Spleen (tissue), 11 donors: ENCODE measurements at regions not wholly inside any gene's neighbourhood (a gene's known extent, or its start where the extent isn't known, plus 50 kb on each side); places are given as distances from the start of the nearest gene placed in this dataset.

Source experiments
- DNase-seq: peaks from one replicate; pipeline ENCODE4 v3.0.0-alpha.2; 2020
- H3K27ac ChIP-seq, 8 donors: fragments of 200-600 bp; sonication (generic) in 7 of 8; 1 replicate in 4 of 8; 2 replicates in 4 of 8; pipeline versions ENCODE4 v1.5.0 to v1.8.0; 2016 to 2021; ENCODE audit warnings: inconsistent platforms in 4 of 8, mild to moderate bottlenecking in 4 of 8, moderate library complexity in 1 of 8
- H3K27me3 ChIP-seq, 7 donors: fragments of 200-600 bp; sonication (generic) in 6 of 7; replicated peaks in 1 of 7; 1 replicate in 4 of 7; 2 replicates in 3 of 7; pipeline versions ENCODE4 v1.5.0 to v1.8.0; 2016 to 2021; ENCODE audit warnings: inconsistent platforms in 3 of 7, mild to moderate bottlenecking in 1 of 7
- H3K36me3 ChIP-seq, 6 donors: fragments of 200-600 bp; sonication (generic) in 5 of 6; 1 replicate in 4 of 6; 2 replicates in 2 of 6; pipeline versions ENCODE4 v1.5.0 to v1.8.0; 2016 to 2021; ENCODE audit warnings: inconsistent platforms in 2 of 6
- H3K4me1 ChIP-seq, 6 donors: fragments of 200-600 bp; sonication (generic) in 5 of 6; 1 replicate in 3 of 6; 2 replicates in 3 of 6; pipeline versions ENCODE4 v1.5.0 to v1.8.0; 2016 to 2021; ENCODE audit warnings: inconsistent platforms in 3 of 6
- H3K4me3 ChIP-seq, 8 donors: fragments of 200-600 bp; sonication (generic) in 7 of 8; 1 replicate in 4 of 8; 2 replicates in 4 of 8; pipeline versions ENCODE4 v1.5.0 to v1.8.0; 2016 to 2021; ENCODE audit warnings: inconsistent platforms in 4 of 8, mild to moderate bottlenecking in 4 of 8, moderate library complexity in 2 of 8
- H3K9me3 ChIP-seq, 8 donors: fragments of 200-600 bp; sonication (generic) in 7 of 8; 1 replicate in 4 of 8; 2 replicates in 4 of 8; pipeline versions ENCODE4 v1.5.0 to v1.8.0; 2016 to 2021; ENCODE audit warnings: inconsistent platforms in 4 of 8
- CTCF ChIP-seq, 11 experiments: fragments of 200-600 bp in 7 of 11; fragments of 450-650 bp in 4 of 11; sonication (generic) in 4 of 11; IDR thresholded peaks in 8 of 11; conservative IDR thresholded peaks in 3 of 11; 1 replicate in 7 of 11; 2 replicates in 4 of 11; pipeline versions ENCODE4 v1.4.0 to v1.8.0; 2016 to 2021; ENCODE audit warnings: antibody characterized with exemption in 11 of 11, inconsistent platforms in 4 of 11, mild to moderate bottlenecking in 1 of 11
- POLR2A ChIP-seq, 3 donors: fragments of 450-650 bp; IDR thresholded peaks; one replicate each; pipeline ENCODE4 v1.5.1; 2017; ENCODE audit warnings: antibody characterized with exemption in 3 of 3, mild to moderate bottlenecking in 1 of 3
- POLR2AphosphoS5 ChIP-seq, 3 donors: sonication (generic); formaldehyde crosslinking; IDR thresholded peaks; one replicate each; pipeline ENCODE4 v1.5.1; 2017; ENCODE audit warnings: antibody characterized with exemption in 3 of 3
- WGBS, 5 donors: extraction: QIAGEN DNeasy Blood & Tissue Kit in 3 of 5; methylation state at CpG; one replicate each; pipeline versions ENCODE4 v1.1.5 to v1.1.7; 2013 to 2018; 5-methylcytosine and 5-hydroxymethylcytosine counted together
- intact Hi-C: fragments of 100-400 bp; cut with DNase I; formaldehyde crosslinking; loops from one replicate; pipeline ENCODE4 v1.15.0; 2023; ENCODE audit warnings: low total_unique reads
- donor health status: healthy with polysubstance abuse.
- donor health status: DM: no; HTN: no; CAD: no; lungs with moderate emphysema.
- donor health status: DM: no; HTN: no; CAD: no.
- donor health status: Bipolar disorder and iron deficiency.
- donor health status: healthy.
- donor health status: DM: no; HTN: no; CAD: no.
- donor health status: DM: yes; HTN: yes; CAD: no.

GRCh38 chr14:49199159-49199558 lies 387.0 kb downstream of the RPS29 start:
- no peak for DNase-seq
- TF ChIP-seq CTCF (IDR thresholded peaks at IDR 0.05 in 8 of 11, conservative IDR thresholded peaks at IDR 0.05 in 3 of 11): no peak
- TF ChIP-seq POLR2A (IDR thresholded peaks at IDR 0.05): no peak
- no peak for TF ChIP-seq POLR2AphosphoS5 (IDR thresholded peaks at IDR 0.05)
- H3K9me3 ChIP-seq: no peaks in the 10 kb centered on the region
- H3K36me3 ChIP-seq: no peaks in the 10 kb centered on the region
- H3K4me1 ChIP-seq: no peaks in the 10 kb centered on the region
- H3K4me3 ChIP-seq: no peak overlapping the region
- H3K27ac ChIP-seq: no peak overlapping the region
- intact Hi-C loops: no loop called here
- H3K27me3 ChIP-seq: no peaks in the 10 kb centered on the region
- WGBS, 5 donors: 58 to 71% (median 65%) methylated on average over 4 of the region's 4 CpGs

GRCh38 chr14:49196327-49196726 lies 389.9 kb downstream of the RPS29 start:
- Histone ChIP-seq H3K27me3 (no peaks in the 10 kb centered on the region), H3K27ac (no peak overlapping the region), H3K4me1 (peaks cover 0 to 3% (median 0%) of the 10 kb centered on the region in 6 donors), H3K36me3 (no peaks in the 10 kb centered on the region), H3K4me3 (no peak overlapping the region), H3K9me3 (no peaks in the 10 kb centered on the region)
- intact Hi-C loops: no loop called here
- WGBS, 5 donors: 67 to 97% (median 78%) methylated on average over 1 of the region's 1 CpG
- no peak for DNase-seq
- no peak for TF ChIP-seq CTCF (IDR thresholded peaks at IDR 0.05 in 8 of 11, conservative IDR thresholded peaks at IDR 0.05 in 3 of 11)
- TF ChIP-seq POLR2AphosphoS5 (IDR thresholded peaks at IDR 0.05): no peak
- no peak for TF ChIP-seq POLR2A (IDR thresholded peaks at IDR 0.05)

GRCh38 chr14:49194067-49194466 lies 392.1 kb downstream of the RPS29 start:
- DNase-seq: no peak
- H3K27me3 ChIP-seq: no peaks in the 10 kb centered on the region
- WGBS, 5 donors: 60 to 78% (median 71%) methylated on average over 2 of the region's 2 CpGs
- no peak overlapping the region for H3K4me3 ChIP-seq
- H3K9me3 ChIP-seq: no peaks in the 10 kb centered on the region
- no peak overlapping the region for H3K27ac ChIP-seq
- peaks cover 0 to 3% (median 0%) of the 10 kb centered on the region in 6 donors for H3K4me1 ChIP-seq
- intact Hi-C loops: no loop called here
- TF ChIP-seq CTCF (IDR thresholded peaks at IDR 0.05 in 8 of 11, conservative IDR thresholded peaks at IDR 0.05 in 3 of 11): no peak
- no peak for TF ChIP-seq POLR2AphosphoS5 (IDR thresholded peaks at IDR 0.05)
- TF ChIP-seq POLR2A (IDR thresholded peaks at IDR 0.05): no peak
- no peaks in the 10 kb centered on the region for H3K36me3 ChIP-seq

- DNase-seq: no peak
- no peaks in the 10 kb centered on the region for H3K27me3 ChIP-seq
- intact Hi-C loops: no loop called here
- TF ChIP-seq POLR2A (IDR thresholded peaks at IDR 0.05) (no peak), POLR2AphosphoS5 (IDR thresholded peaks at IDR 0.05) (no peak), CTCF (IDR thresholded peaks at IDR 0.05 in 8 of 11, conservative IDR thresholded peaks at IDR 0.05 in 3 of 11) (no peak)
- no peak overlapping the region for H3K27ac ChIP-seq
- no peaks in the 10 kb centered on the region for H3K36me3 ChIP-seq
- H3K4me1 ChIP-seq: peaks cover 0 to 3% (median 0%) of the 10 kb centered on the region in 6 donors
- H3K9me3 ChIP-seq: no peaks in the 10 kb centered on the region
- 32 to 40% (median 36%) methylated on average over 7 of the region's 7 CpGs for WGBS, 5 donors
- no peak overlapping the region for H3K4me3 ChIP-seq
Measured at GRCh38 chr14:49193332-49194065, 392.7 kb downstream of the RPS29 start.
